NCI-H1105 (cell line): ENCODE measurements at regions not wholly inside any gene's neighbourhood (a gene's known extent, or its start where the extent isn't known, plus 50 kb on each side); places are given as distances from the start of the nearest gene placed in this dataset.

Experiments used
- DNase-seq: peaks from one replicate; lab custom pipeline; 2025; lab: John Stamatoyannopoulos, UW

DNA sequence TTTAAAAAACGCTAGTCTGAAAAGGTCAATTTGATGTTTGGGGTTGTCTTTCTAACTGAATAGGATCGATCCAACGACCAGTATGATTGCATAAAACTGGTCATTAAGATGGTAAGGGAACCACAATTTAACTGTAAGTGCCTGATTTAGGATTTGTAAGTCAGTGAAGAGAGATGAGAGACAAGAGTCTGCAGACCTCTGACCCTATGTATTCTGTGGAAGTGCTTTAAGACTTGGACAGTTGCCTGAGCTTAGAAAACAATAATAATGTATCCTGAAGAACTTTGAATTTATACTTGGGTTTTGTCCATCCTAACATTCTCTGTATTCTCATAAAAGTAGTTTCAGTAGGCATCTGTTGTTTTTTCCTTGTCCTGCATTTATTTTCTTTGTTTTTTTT lies 221.4 kb upstream of the SUCLG2 start:
- no peak for DNase-seq

DNA sequence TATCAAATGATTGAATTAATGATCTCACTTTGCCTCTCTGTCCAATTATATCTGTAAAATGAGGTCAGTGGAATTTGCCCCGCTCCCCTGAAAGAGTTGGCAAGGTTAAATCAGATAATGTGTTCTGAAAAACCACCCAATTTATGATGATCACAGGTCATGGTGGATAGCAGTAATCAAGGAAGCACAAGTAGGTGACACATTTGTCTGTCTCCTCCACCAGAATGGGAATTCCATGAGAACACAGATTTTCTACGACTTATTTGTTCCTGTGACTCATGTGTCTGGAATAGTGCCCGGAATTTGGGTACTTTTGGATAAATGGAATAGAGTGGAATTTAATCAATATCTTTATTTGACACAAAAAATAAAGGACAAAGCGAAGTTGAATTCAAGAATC lies 220.9 kb upstream of the SUCLG2 start:
- no peak for DNase-seq

DNA sequence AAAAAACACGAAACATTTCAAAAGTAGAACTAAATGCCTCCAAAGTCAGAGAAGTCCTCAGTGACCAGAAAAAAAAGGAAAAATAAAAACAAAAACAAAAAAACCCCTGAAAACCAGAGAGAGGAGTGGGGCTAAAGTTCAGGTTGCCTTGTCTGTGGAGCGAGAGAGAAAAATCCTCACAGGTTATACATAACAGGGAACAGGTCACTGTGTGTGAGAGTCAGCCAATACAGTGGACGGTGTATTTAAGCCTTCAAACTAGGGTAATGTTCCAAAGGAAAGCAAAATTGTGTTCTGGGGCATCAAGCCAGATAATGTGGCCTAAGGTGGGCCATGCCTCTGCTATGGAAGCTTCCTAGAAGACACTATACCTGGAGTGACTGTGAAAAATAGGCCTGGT lies 216.1 kb upstream of the SUCLG2 start:
- no peak for DNase-seq

DNA sequence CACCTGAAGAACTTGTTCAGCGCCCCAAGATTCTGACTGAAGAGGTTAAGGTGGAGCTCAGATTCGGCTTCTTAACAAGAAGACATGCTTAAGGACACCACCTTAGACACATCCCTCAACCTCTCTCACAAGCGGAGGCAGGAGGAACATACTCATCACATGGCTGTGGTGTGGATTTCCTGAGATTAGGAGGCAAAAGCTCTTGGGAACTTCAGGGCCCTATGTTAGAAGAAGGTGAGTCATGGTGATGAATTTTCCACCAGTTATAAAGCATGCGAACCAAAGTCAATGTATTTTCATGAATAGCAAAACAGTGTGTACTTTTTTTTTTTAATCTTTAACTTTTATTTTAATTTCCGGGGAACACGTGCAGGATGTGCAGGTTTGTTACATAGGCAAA lies 212.2 kb upstream of the SUCLG2 start:
- no peak for DNase-seq

DNA sequence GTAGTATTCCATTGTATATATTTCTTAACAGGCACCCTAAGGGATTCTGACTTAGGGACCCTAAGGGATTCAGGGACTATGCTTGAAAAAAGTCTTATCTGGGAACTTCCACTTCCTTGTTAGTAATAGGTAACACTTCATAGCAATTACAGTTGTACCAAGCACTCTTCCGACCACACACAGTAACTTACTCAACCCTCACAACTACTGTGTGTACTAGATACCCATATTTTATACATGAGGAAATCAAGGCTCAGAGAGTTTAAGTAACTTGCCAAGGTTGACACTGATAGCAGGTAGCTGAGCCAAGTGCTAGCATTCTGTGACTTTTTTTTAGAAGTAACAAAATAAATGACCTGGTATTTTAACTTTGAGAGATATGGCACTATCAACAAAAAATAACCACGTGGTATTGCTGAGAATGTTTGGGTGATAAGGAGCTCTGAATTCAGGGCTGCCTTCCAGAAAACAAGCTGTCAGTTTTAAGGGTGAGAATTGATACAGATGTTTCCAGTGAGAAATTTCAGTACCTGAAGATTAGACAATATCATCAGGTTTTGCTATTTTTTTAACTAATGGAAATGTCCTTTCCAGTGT lies 210.3 kb upstream of the SUCLG2 start:
- DNase-seq: no peak

DNA sequence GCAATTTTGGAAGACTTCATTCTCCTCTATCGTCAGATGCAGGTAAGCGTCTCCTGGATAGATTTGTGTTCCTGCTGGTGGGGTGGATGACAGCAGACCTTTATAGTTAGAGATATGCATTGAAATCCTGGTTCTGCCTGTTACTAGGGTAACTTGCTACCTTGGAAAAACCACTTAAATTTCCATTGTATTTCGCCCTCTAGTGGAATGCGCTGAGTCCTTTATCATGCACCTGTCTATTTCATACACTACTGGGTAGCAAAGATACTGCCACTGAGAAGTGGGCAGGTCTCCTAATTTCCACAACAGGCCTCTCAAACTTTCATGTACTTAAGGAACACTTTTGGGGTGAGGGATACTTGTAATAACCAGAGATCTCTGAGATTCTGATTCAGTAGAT lies 209.5 kb upstream of the SUCLG2 start:
- DNase-seq: no peak

DNA sequence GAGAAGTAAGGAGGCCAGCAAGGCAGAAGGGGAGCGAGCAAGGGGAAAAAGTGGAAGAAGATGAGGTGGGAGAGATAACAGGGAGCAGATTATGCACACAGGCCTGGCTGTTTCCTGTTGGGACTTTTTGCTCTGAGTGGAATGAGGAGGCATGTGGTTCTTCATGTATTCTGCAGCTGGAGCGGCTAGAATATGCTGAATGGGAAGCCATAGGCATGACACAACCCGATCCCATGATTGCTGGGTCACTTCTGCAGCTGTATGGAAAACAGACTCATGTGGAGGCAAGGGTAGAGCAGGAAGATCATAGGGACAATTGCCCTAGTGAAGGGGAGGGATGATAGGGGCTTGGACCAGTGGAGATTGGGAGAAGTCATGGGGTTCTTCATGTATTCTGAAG lies 206.0 kb upstream of the SUCLG2 start:
- no peak for DNase-seq

DNA sequence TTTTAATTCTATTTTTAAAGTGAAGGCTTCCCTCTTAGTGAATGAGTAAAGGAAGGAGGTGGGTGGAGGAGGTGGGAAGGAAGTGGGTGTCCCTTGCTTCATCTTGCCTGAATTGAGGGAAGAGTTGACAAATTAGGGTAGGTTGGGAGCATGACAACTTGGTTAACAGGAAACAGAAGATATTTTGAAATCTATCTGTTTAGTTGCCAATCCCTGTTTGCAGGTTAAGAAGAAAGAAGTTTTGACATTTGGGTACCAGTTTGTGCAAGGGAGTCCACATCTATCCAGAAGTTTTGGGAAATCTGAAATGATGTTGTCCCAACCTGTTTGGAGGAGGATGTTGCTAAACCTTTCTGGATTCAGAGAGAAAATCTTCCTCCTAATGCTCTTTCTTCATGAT lies 204.1 kb upstream of the SUCLG2 start:
- DNase-seq: no peak

DNA sequence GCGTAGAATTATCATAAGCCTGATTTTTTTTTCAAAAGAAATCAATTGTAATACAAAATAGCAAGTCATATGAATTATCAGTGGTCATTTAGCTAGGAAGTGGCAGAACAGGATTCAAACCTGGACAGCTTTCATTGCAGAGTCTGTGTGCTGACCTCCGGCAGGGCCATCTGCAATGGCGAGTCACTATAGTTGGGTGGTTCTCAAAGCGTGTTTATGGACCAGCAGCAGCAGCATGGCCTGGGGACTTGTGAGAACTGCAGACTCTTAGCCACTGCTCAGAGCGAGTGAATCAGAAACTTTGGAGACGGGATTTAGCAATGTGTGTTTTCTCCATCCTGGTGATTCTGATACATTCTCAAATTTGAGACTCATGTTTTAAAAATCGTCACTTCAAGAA lies 202.3 kb upstream of the SUCLG2 start:
- no peak for DNase-seq

DNA sequence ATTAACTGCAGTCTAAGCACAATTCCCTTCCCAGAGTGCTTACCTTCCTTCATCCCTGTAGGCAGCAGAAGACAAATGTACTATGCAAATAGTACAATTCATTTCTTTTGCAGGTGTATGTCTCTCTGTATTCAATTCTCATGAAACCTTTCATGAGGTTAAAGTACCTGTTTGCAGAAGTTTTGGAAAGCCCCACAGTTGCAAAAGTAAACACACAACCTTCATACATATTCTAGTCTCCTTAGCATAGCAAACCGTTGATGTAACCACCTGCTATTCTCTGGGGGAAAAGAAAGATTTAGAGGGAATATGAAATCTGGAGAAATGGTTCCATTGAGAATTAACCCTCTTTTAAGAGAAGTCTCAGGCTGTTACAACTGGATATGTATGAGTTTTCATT lies 200.3 kb upstream of the SUCLG2 start:
- DNase-seq: no peak

DNA sequence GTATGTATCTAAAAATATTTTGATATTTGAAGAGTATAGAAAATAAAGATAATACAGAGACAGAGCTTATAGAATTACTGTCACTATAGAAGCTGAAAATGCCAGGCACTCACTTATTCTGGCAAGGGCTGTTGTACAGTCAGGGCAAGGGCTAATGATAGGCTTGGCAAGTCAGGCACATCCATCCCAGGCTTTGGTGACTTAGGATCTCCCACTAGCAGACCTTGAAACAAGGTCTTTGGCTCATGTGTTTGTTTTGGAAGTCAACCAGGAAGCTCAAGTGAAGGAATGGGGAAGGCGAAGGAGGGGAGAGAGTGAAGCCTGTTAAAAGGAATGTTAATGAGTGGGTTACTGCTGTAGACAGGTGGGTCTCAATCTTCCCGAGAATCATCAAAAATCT lies 199.1 kb upstream of the SUCLG2 start:
- DNase-seq: no peak

DNA sequence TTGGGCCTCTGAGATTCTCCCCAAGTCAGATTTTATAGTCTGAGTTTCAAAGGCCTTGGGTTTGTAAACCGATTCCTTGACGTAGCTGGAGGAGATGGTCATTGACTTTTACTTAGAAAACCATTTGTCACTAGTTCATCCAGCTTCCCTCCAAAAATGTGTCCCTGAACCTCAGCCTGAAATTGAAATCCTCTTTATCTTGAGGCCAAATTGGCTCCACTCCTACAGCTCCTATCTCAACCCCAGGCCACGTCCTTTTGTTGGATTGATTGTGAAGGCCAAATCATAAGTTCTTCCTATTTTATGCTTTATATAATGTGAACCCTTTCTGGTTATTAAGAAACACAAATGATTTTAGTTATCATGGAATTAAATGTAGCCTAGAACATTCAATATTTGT lies 193.9 kb upstream of the SUCLG2 start:
- DNase-seq: no peak

DNA sequence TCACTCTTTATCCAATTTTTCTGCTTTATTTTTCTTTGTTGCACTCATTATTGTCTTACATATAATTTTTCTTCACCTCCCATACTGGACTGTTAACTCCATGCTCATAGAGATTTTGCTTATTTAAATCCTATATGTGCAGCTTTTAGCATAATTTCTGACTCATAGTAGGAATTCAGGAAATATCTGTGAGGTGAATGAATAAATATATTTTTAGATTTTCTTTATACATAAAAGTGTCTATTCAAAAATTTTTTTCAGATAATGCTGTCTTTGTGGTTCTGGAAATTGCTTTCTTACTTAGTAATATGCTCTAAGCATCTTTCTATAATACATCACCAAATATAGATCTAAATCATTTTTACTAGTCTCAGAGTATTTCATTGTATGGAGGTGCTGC lies 191.8 kb upstream of the SUCLG2 start:
- DNase-seq: no peak

DNA sequence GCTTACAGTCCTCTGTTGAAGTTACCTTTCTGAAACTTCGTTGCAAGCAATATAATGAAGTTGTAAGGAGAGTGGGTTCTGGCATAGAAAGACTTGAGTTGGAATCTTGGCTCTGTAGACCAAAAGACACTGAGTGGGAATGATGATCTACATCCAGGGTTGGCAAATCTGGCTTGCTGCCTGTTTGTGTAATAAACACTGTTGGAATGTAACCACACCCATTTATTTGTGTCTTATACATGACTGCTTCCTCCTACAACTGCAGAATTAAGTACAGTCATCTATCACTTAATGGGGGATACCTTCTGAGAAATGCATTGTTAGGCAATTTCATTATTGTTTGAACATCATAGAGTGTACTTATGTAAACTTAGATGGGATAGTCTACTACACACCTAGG lies 178.4 kb upstream of the SUCLG2 start:
- DNase-seq: no peak

DNA sequence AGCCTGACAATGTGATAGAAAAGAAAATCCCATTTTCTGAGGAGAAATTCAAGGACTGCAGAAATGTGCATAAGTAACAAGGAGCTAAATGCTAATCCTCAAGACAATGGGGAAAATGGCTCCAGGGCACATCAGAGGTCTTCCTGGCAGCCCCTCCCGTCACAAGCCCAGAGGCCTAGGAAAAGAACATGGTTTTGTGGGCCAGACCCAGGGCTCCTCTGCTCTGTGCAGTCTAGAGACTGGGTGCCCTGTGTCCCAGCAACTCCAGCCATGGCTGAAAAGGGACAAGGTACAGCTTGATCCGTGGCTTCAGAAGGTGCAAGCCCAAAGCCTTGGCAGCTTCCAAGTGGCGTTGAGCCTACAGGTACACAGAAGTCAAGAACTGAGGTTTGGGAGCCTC lies 176.8 kb upstream of the SUCLG2 start:
- no peak for DNase-seq

DNA sequence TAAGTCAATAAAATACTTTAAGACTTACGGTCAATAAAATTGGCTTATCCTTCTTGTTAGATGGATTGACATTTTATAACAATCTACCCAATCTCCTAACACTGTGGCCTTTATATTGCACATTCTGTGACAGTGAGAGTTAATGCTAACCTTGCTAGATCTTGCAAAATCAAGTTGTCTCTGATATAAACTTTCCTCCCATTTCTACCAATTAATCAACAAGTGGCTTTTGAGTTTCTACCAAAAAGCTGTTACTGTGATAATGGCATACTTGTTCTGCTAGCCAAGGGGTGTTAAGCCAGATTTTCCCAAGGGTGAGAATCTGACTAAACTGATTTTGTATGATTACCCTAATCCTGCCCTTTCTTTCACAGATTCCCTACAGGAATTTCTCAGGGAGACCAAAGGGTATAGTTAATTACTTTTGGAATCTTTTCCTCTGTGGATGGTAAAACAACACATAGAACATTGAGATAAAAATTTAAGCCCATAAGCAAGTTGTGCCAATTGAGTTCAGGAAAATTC lies 174.1 kb upstream of the SUCLG2 start:
- no peak for DNase-seq

DNA sequence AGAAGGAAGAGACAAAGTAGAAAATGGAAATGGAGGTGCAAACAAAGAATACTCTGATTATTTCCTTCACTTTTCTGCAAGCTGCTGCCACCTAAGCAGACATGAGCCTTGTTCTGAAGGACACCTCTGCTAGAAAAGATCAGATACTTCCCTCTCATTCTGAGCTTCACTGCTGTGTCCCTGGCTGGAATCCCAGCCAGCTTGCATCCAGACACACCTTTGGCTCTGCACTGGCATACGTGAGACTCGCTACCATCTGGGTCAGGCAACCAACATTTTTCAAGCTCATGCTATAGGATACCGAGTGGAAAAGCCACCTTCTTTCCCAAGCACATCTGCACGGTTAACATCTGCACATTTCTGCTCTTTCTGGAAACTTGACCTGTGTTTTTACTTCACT lies 166.7 kb upstream of the SUCLG2 start:
- no peak for DNase-seq

DNA sequence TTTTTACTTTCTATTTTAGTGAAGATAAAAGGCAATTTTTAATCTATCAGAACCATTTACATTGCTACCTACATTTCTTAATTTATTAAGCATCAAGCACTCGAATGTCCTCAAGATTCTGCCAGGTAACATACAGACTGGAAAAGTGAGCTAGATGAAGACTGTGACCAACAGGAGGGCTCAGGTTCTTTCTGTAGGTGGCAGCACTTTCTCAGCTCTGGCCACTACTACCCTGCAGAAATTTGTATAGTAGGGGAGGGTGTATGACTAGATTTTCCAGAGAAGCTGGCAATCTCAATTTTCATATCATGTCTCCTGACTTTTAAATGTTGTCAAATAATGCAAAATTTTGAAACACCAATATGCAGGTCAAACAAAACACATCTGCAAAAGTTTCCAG lies 165.0 kb upstream of the SUCLG2 start:
- peak; percentile 13 for DNase-seq

DNA sequence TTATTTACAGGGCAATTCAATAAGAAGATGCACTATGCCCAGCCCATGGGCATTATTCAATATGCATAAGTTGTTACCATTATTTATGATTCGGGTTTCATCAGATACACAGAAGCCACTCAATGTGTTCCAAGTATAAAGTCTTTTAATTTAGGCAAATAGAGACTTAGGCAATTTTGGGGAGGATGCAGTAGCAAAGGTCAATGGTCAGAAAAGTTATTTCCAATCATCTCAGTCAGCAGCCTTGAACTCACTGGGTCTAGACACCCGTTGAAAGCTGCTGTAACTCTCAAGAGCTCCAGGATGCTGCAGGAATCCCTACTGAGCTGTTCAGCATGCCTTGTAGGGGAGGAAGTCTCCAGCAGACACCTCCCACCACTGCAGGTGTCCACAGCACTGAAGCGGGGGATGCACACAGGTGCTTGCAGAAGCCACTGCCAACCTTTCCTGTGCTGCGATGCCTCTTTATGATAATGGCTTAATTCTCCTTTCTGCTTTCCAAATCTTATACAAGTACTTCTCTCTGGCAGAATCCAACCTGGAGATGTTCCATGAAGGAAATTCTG lies 155.0 kb upstream of the SUCLG2 start:
- DNase-seq: no peak

DNA sequence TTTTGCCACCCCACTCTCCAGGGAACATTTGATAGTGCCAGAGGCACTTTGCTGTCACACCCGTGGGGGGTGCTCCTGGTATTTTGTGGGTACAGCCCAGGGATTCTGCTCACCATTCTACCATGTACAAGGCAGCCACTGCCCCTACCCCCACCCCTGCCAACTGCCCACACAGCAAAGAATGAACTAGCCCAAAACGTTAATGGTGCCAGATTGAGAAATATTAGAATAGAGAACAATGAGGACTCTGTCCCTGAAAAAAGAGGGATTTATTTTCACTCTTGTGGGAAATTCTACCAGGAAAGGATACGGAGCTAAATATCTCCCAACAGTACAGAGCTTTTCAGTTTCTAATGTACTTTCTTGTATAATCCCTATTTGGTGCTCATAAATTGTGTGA lies 154.5 kb upstream of the SUCLG2 start:
- DNase-seq: no peak

DNA sequence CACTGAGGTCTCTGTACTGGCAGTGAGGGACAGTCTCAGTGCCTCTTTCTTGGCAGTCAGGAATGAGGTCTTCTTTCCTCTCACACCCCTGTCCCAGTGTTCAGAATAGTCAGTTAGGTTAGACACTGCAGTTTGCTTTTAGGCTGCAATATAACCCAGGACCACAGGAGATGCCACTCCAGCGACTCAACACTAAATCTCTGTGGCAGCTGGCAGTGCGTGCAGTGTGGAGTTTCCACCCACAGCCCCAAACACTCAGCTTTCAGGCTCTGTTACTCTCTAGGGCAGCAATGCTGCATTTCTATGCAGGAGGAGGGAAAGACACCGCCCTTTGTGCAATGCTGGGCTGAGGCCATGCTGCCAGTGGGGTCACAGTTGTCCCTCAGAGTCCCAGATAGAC lies 150.2 kb upstream of the SUCLG2 start:
- DNase-seq: no peak

DNA sequence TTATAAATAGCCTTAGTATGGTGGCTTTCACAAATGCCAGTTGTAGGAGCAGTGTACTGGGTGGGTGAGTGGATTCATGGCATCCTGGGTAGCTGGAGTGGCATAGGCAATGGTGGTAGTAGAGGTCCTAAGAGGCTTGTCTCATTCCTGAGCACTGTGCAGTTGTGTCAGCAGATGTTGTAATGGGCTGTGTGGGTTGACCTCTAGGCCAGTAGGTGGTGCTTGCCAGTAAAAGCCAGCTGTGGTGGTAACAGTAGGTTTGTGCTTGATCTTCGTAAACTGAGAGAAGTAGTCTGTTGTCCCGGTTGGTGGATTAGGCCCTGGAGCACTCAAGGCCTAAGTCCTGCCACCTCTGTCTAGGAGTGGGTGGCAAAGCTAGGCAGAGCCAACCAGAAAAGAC lies 149.7 kb upstream of the SUCLG2 start:
- no peak for DNase-seq

DNA sequence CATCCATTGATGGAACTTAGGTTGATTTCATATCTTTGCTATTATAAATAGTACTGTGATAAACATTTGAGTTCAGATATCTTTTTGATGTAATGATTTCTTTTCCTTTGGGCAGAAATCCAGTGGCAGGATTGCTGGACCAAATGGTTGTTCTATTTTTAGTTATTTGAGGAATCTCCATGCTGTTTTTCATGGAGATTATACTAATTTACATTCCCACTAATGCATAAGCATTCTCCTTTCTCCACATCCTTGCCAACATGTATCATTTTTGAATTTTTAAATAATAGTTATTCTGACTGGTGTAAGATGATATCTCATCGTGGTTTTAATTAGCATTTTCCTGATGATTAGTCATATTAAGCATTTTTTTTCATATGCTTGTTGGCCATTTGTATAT lies 144.0 kb upstream of the SUCLG2 start:
- DNase-seq: no peak

DNA sequence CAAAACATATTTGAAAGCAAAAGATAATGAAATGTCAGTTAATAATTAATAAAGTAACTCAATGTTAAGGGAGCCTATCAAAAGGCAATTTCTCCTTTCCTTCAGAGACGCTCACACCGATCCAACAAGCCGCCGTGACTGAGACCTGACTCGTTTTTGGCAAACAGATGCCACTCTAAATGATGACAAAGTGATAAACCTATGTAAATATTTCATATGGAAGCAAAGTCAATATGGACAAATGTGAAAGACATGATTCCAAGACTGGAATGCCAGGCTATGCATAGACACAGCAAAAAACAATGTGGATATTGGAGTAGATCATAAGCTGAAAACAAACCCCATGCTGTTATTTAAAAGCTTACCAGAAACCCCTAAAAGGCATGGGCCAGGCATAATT lies 137.2 kb upstream of the SUCLG2 start:
- DNase-seq: no peak
